ENCODE measurements at regions not wholly inside any gene's neighbourhood (a gene's known extent, or its start where the extent isn't known, plus 50 kb on each side); places are given as distances from the start of the nearest gene placed in this dataset.

GRCh38 chr6:8939615-8940014 is 504.3 kb upstream of the SLC35B3 start:
- TF ChIP-seq POLR2A (IDR thresholded peaks at IDR 0.05), result no peak
- no peak for TF ChIP-seq CTCF (IDR thresholded peaks at IDR 0.05)
